GM23338 (cell line): ENCODE measurements at regions not wholly inside any gene's neighbourhood (a gene's known extent, or its start where the extent isn't known, plus 50 kb on each side); places are given as distances from the start of the nearest gene placed in this dataset.

Experiments used
- ATAC-seq: fragments of 200-7000 bp; cut with Tn5 transposase; 3 replicates; pipeline ENCODE4 v1.9.1; 2020
- DNase-seq: peaks from one replicate; pipeline ENCODE4 v3.0.0-alpha.2; 2015; ENCODE audit warnings: low spot score
- H2AFZ ChIP-seq: fragments of 200-600 bp; sonication (generic); 2 replicates; pipeline ENCODE4 v1.8.0; 2016; ENCODE audit warnings: antibody characterized with exemption, mild to moderate bottlenecking, moderate library complexity
- H3F3A ChIP-seq: fragments of 200-600 bp; sonication (generic); replicated peaks from 2 replicates; pipeline ENCODE4 v1.8.0; 2017; ENCODE audit warnings: antibody characterized with exemption, mixed run types, low read depth
- H3K27ac ChIP-seq: fragments of 200-600 bp; sonication (generic); 2 replicates; pipeline ENCODE4 v1.6.1; 2016; ENCODE audit warnings: low read depth
- H3K27me3 ChIP-seq: fragments of 200-600 bp; sonication (generic); 2 replicates; pipeline ENCODE4 v1.8.0; 2016; ENCODE audit warnings: mild to moderate bottlenecking, mixed run types, moderate library complexity; ENCODE audit not compliant: insufficient read depth
- H3K36me3 ChIP-seq: fragments of 200-600 bp; sonication (generic); 2 replicates; pipeline ENCODE4 v1.8.0; 2016; ENCODE audit warnings: mild to moderate bottlenecking; ENCODE audit not compliant: insufficient read depth
- H3K4me1 ChIP-seq: fragments of 200-600 bp; sonication (generic); 2 replicates; pipeline ENCODE4 v1.8.0; 2016; ENCODE audit warnings: mild to moderate bottlenecking, moderate library complexity; ENCODE audit not compliant: insufficient read depth
- H3K4me2 ChIP-seq: fragments of 200-600 bp; sonication (generic); 2 replicates; pipeline ENCODE4 v1.7.1; 2017; ENCODE audit warnings: mixed run types
- H3K4me3 ChIP-seq: fragments of 200-600 bp; sonication (generic); 2 replicates; pipeline ENCODE4 v1.6.1; 2016; ENCODE audit warnings: mixed run types
- H3K79me2 ChIP-seq: fragments of 200-600 bp; sonication (generic); replicated peaks from 2 replicates; pipeline ENCODE4 v1.8.0; 2017; ENCODE audit warnings: mild to moderate bottlenecking; ENCODE audit not compliant: insufficient read depth
- H3K9me2 ChIP-seq: fragments of 200-600 bp; sonication (generic); 2 replicates; pipeline ENCODE4 v1.8.0; 2017; ENCODE audit not compliant: insufficient read depth
- H4K20me1 ChIP-seq: fragments of 200-600 bp; sonication (generic); replicated peaks from 2 replicates; pipeline ENCODE4 v1.8.0; 2017; ENCODE audit warnings: mild to moderate bottlenecking; ENCODE audit not compliant: insufficient read depth
- H3K27ac Mint-ChIP-seq: 2 replicates; pipeline ENCODE4 v1.8.0; 2020; ENCODE audit warnings: inconsistent platforms, mild to moderate bottlenecking, moderate library complexity, mixed read lengths
- H3K27me3 Mint-ChIP-seq: 3 replicates; pipeline ENCODE4 v1.8.0; 2022; ENCODE audit warnings: low read depth, mild to moderate bottlenecking, moderate library complexity, mixed read lengths, inconsistent platforms; ENCODE audit not compliant: insufficient read depth, poor library complexity
- H3K36me3 Mint-ChIP-seq: 3 replicates; pipeline ENCODE4 v1.8.0; 2021; ENCODE audit warnings: low read depth, mild to moderate bottlenecking, inconsistent platforms, moderate library complexity, mixed read lengths
- H3K4me1 Mint-ChIP-seq: 3 replicates; pipeline ENCODE4 v1.8.0; 2020; ENCODE audit warnings: mild to moderate bottlenecking, inconsistent platforms, mixed read lengths
- H3K4me3 Mint-ChIP-seq: 3 replicates; pipeline ENCODE4 v1.8.0; 2021; ENCODE audit warnings: moderate library complexity, mild to moderate bottlenecking, inconsistent platforms, mixed read lengths
- H3K9me3 Mint-ChIP-seq: 3 replicates; pipeline ENCODE4 v1.8.0; 2020; ENCODE audit warnings: moderate library complexity, mild to moderate bottlenecking, inconsistent platforms, mixed read lengths
- CREB1 ChIP-seq: fragments of 250-450 bp; sonication (Bioruptor Pico); IDR thresholded peaks from 2 replicates; pipeline ENCODE4 v1.5.0; 2020; ENCODE audit warnings: low read depth, mild to moderate bottlenecking, moderate library complexity
- CTCF ChIP-seq, 2 experiments: fragments of 200-600 bp in 1 of 2; sonication (generic) in 1 of 2; conservative IDR thresholded peaks; 2 replicates each; pipeline versions ENCODE4 v1.5.1 to v1.6.1; 2016 to 2017; ENCODE audit warnings: antibody characterized with exemption in 2 of 2, low read depth in 2 of 2, mild to moderate bottlenecking in 2 of 2, moderate library complexity in 1 of 2
- ETS1 ChIP-seq: IDR thresholded peaks from 2 replicates; pipeline ENCODE4 v1.6.1; 2016; ENCODE audit warnings: antibody characterized with exemption
- NANOG ChIP-seq: IDR thresholded peaks from 2 replicates; pipeline ENCODE4 v1.6.1; 2016; ENCODE audit warnings: antibody characterized with exemption, borderline replicate concordance
- POLR2AphosphoS5 ChIP-seq: IDR thresholded peaks from 2 replicates; pipeline ENCODE4 v1.6.1; 2016; ENCODE audit warnings: antibody characterized with exemption, low read depth
- ZNF114 ChIP-seq: fragments of 250-450 bp; sonication (Bioruptor Pico); IDR thresholded peaks from 2 replicates; pipeline ENCODE4 v1.5.0; 2020; ENCODE audit warnings: mild to moderate bottlenecking, moderate library complexity
- ZNF331 ChIP-seq: fragments of 250-450 bp; sonication (Bioruptor Pico); IDR thresholded peaks from 2 replicates; pipeline ENCODE4 v1.5.0; 2020; ENCODE audit warnings: low read depth, mild to moderate bottlenecking, moderate library complexity
- ZNF462 ChIP-seq: fragments of 250-450 bp; sonication (Bioruptor Pico); IDR thresholded peaks from 2 replicates; pipeline ENCODE4 v1.5.0; 2020; ENCODE audit warnings: mild to moderate bottlenecking, moderate library complexity

GRCh38 chr1:176384841-176385240 is 78.1 kb upstream of the PAPPA2 start:
- no peak overlapping the region for H3K4me3 Mint-ChIP-seq
- Histone ChIP-seq H3K36me3 (no peaks in the 10 kb centered on the region), H3K79me2 (no peaks in the 10 kb centered on the region), H3K4me1 (no peaks in the 10 kb centered on the region), H3K4me3 (no peak overlapping the region), H3K27me3 (no peaks in the 10 kb centered on the region), H3K27ac (no peak overlapping the region), H4K20me1 (no peaks in the 10 kb centered on the region), H2AFZ (no peak overlapping the region), H3K4me2 (no peak overlapping the region), H3F3A (no peaks in the 10 kb centered on the region), H3K9me2 (0 out of 2 replicates have a peak, but pooled peaks cover 4% of the 10 kb centered on the region)
- no peaks in the 10 kb centered on the region for H3K36me3 Mint-ChIP-seq
- ATAC-seq (no peak), DNase-seq (no peak)
- peaks cover 4% of the 10 kb centered on the region; the same call in 1 of the 3 replicates for H3K9me3 Mint-ChIP-seq
- TF ChIP-seq ZNF462 (CRISPR knock-in tag), result no peak
- TF ChIP-seq ZNF331 (CRISPR knock-in tag), result no peak
- no peak for TF ChIP-seq ETS1
- TF ChIP-seq CTCF (conservative IDR thresholded peaks at IDR 0.05; ENCODE audit: low read depth in 2 of 2), result no peak
- no peak for TF ChIP-seq ZNF114
- TF ChIP-seq CREB1, result no peak
- TF ChIP-seq NANOG, result no peak
- TF ChIP-seq POLR2AphosphoS5, result no peak
- H3K27ac Mint-ChIP-seq, result no peak overlapping the region
- H3K27me3 Mint-ChIP-seq, result no peaks in the 10 kb centered on the region
- H3K4me1 Mint-ChIP-seq, result no peaks in the 10 kb centered on the region
